CD4-positive, alpha-beta T cell treated with Interleukin-4 for 4 hours (primary cell): ENCODE measurements at regions not wholly inside any gene's neighbourhood (a gene's known extent, or its start where the extent isn't known, plus 50 kb on each side); places are given as distances from the start of the nearest gene placed in this dataset.

Source experiments
- DNase-seq: peaks from one replicate; pipeline ENCODE4 v3.0.0-alpha.2; 2020

- DNase-seq, result no peak
Measured at GRCh38 chr13:111037927-111038326, 77.2 kb upstream of the ARHGEF7 start.

GRCh38 chr13:111036665-111037064, 78.4 kb upstream of the ARHGEF7 start:
- DNase-seq, result no peak

GRCh38 chr13:111035861-111036260, 79.2 kb upstream of the ARHGEF7 start:
- no peak for DNase-seq

- no peak for DNase-seq
Measured at GRCh38 chr13:111034811-111035210, 80.3 kb upstream of the ARHGEF7 start.

GRCh38 chr13:111033172-111034130, 81.7 kb upstream of the ARHGEF7 start:
- no peak for DNase-seq

- peak; percentile 4 for DNase-seq
Measured at GRCh38 chr13:111031531-111031961, 83.6 kb upstream of the ARHGEF7 start.

- DNase-seq, result no peak
Measured at GRCh38 chr13:111029957-111030609, 85.0 kb upstream of the ARHGEF7 start.

- no peak for DNase-seq
Measured at GRCh38 chr13:111027458-111028439, 87.4 kb upstream of the ARHGEF7 start.

GRCh38 chr13:111025310-111025709, 89.8 kb upstream of the ARHGEF7 start:
- DNase-seq, result no peak

GRCh38 chr13:111022886-111023285, 92.2 kb upstream of the ARHGEF7 start:
- no peak for DNase-seq

- no peak for DNase-seq
Measured at GRCh38 chr13:111022241-111022640, 92.9 kb upstream of the ARHGEF7 start.

GRCh38 chr13:111021270-111021669, 93.8 kb upstream of the ARHGEF7 start:
- no peak for DNase-seq

- DNase-seq, result no peak
Measured at GRCh38 chr13:111020546-111020945, 94.6 kb upstream of the ARHGEF7 start.

- no peak for DNase-seq
Measured at GRCh38 chr13:111020021-111020420, 95.1 kb upstream of the ARHGEF7 start.

GRCh38 chr13:111017755-111018459, 97.2 kb upstream of the ARHGEF7 start:
- no peak for DNase-seq

GRCh38 chr13:111013196-111013595, 98.3 kb upstream of the ANKRD10 start:
- no peak for DNase-seq

GRCh38 chr13:111011899-111012298, 97.0 kb upstream of the ANKRD10 start:
- no peak for DNase-seq

- DNase-seq, result no peak
Measured at GRCh38 chr13:111008351-111008750, 93.5 kb upstream of the ANKRD10 start.

- DNase-seq, result no peak
Measured at GRCh38 chr13:111007209-111007608, 92.3 kb upstream of the ANKRD10 start.

- no peak for DNase-seq
Measured at GRCh38 chr13:111006506-111007031, 91.7 kb upstream of the ANKRD10 start.

GRCh38 chr13:111005808-111006505, 91.1 kb upstream of the ANKRD10 start:
- no peak for DNase-seq
